GM18508 (cell line): ENCODE measurements at regions not wholly inside any gene's neighbourhood (a gene's known extent, or its start where the extent isn't known, plus 50 kb on each side); places are given as distances from the start of the nearest gene placed in this dataset.
"Not testable (repeated sequence)": the region's sequence is repeated elsewhere in the genome, so short reads cannot be mapped to it uniquely, and the experiment has no call there.

Source experiments
- ATAC-seq: cut with Tn5 transposase; IDR thresholded peaks from one replicate; pipeline ENCODE4 v1.9.1; 2021; ENCODE audit warnings: moderate number of reproducible peaks; ENCODE audit not compliant: insufficient read depth, unreplicated experiment

GRCh38 chr15:47877836-47878235, 160.5 kb downstream of the SEMA6D start:
- no peak for ATAC-seq

DNA sequence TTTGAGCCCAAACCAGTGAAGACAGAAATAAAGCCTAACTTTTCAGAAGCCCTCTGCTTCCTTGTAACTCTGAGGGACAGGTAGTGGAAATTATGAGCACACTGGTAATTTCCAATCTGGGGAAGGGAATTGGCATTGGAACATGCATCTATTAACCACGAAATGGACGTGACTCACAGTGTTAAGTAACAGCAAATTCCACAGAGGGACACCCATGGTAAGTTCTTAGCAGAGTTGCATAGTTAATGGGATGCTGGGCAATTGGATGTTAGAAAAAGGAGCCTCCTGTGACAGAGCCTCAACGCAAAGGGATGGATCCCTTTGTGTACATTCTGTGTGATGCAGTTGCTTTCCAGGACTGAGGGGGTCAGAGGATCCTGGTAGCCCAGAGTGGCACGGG, 168.6 kb downstream of the SEMA6D start:
- ATAC-seq = no peak

GRCh38 chr15:47887241-47887800, 170.0 kb downstream of the SEMA6D start:
- ATAC-seq = no peak

GRCh38 chr15:47888385-47889100, 171.2 kb downstream of the SEMA6D start:
- ATAC-seq = no peak

GRCh38 chr15:47890397-47891150, 173.3 kb downstream of the SEMA6D start:
- ATAC-seq = no peak

- no peak for ATAC-seq
Measured at GRCh38 chr15:47897525-47897924, 180.2 kb downstream of the SEMA6D start.

DNA sequence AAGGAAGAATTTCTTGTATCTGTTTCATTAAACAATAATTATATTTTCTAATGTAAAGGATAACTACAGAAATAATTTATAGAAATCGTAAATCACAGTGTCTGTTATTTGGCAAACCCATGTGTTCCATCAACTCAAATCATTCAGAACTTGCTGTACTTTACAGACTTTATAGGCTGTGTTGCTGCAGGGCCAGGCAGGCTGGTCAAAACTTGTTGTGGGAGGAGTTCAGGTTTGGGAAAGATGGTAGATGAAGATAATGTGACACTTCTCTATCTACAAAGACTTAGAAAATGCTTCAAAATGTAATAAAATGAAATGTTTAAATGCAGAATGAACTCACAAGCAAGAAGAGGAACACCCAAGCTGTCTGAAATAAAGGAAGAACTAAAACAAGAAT, 183.4 kb downstream of the SEMA6D start:
- ATAC-seq = no peak

DNA sequence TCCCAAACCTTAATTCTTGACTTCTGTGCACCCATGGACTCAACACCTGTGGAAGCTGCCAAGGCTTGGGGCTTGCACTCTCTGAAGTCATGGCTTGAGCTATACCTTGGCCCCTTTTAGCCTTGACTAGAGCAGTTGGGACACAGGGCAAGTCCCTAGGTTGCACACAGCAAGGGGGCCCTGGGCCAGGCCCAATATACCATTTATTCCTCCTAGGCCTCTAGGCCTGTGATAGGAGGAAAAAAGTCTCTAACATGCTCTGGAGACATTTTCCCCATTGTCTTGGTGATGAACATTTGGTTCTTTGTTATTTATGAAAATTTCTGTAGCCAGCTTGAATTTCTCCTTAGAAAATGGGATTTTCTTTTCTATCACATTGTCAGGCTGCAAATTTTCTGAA, 186.1 kb downstream of the SEMA6D start:
- ATAC-seq = no peak

- ATAC-seq = no peak
Measured at GRCh38 chr15:47908486-47908885, 191.2 kb downstream of the SEMA6D start.

DNA sequence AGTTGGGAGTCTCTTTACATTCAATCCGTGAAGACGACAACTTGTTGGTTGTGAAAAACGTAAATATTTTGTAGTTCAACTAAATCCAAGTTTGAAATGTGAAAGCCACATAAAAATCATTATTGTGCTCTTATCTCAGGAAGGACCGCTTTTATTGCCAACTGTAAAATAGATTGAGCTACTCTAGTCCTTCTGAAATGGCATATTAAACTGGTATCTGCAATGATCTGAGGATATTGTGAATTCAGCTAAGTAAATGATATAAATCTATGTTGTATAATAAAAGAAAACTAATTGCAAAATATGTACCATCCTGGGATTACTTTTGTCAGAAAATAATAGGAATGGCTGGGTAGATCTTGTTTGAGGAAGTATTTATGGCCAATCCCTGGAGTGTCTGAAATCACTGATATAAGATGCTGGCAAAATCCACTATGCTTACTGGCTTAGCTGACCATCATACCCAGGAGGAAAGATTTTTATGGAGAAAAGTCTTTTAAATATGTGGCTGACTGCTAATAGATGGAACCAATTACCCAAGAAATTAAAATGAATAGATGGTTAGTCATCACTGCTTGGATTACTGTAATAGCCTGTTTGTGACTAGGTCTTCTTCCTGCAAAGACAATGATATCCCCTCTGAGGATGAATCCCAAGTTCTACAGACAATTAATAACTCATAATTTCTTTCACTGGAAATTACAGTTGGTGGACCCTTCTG, 191.8 kb downstream of the SEMA6D start:
- ATAC-seq = no peak

DNA sequence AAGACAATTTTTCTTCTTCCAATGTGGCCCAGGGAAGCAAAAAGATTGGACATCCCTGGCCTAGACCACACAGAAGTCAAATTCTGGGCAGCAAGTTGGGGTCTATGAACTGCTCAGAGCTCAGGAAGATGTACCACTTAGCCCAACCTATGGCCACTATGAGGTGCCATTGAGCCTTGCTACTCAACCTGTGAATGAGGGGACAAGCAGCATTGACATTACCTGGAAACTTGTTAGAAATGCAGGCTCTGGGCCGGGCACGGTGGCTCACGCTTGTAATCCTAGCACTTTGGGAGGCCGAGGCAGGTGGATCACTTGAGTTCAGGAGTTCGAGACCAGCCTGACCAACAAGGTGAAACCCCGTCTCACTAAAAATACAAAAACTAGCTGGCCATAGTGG, 195.6 kb downstream of the SEMA6D start:
- not testable (repeated sequence) for ATAC-seq

DNA sequence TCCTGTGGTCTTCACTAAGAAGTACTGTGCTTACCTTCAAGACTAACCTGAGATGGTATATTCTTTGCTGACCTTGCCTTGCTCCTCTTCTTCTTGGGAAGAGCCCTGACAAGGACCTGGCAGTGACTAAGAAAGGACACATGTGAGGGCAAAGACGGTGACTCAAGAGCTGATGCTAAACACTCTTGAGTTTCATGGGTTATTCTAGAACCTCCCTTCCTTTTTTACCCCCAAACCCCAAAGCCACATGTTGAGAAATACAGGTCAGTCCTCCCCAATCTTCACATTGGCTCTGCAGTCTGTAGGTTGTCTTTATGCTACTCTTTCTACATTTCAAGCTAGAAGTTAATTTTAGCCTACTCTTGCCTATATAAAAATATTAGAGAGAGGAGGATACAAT, 200.6 kb downstream of the SEMA6D start:
- no peak for ATAC-seq

GRCh38 chr15:47918877-47919276, 201.6 kb downstream of the SEMA6D start:
- ATAC-seq = no peak

DNA sequence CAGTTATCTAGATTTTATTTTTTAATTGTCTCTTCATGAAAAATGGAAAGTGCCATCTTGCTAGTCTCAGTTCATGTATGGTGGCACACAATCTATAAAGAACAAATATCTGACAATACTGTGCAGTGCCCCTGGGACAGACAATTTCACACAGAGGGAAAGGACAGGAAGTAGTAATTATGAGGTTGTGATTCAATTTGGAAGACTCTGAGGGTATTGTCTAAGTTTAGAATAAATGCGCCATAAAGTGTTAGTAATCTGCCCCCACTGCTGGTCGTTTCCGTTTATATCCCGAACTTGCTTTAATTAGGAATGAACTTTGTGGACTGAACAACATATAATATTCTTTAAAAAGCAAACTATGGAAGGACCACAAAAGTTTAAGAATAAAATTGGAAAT, 196.4 kb upstream of the SLC24A5 start:
- ATAC-seq = no peak

DNA sequence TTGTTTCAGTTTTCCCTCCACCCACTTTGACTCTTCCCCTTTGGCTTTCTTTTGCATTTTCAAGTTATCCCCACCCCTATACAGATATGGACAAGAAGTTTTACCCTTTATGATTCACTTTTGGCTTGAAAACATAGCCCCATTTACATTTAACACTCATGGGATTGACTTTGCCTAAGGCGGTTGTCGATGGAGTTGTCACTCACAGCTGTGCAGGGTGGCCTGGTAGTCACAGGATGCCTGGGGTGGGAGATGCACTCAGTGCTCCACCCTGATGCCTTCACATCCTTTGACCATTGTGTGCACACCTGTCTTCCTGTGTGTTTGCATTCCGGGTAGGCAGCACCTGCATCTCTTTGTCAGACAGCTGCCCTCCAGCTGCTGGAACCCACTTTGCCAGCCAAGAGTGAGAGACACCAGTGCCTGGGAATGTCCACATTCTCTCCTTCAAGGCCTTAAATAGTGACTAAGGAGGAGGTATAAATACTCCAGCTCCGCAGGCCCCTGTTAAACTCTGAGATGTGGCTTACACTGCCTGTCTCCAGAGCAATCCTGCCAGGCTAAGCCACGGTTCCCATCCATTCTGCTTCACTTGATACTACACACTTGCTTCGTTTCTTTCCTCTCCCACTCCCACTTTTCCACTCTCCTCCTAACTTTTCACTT, 191.5 kb upstream of the SLC24A5 start:
- no peak for ATAC-seq

- ATAC-seq = no peak
Measured at GRCh38 chr15:47932261-47932660, 188.5 kb upstream of the SLC24A5 start.

DNA sequence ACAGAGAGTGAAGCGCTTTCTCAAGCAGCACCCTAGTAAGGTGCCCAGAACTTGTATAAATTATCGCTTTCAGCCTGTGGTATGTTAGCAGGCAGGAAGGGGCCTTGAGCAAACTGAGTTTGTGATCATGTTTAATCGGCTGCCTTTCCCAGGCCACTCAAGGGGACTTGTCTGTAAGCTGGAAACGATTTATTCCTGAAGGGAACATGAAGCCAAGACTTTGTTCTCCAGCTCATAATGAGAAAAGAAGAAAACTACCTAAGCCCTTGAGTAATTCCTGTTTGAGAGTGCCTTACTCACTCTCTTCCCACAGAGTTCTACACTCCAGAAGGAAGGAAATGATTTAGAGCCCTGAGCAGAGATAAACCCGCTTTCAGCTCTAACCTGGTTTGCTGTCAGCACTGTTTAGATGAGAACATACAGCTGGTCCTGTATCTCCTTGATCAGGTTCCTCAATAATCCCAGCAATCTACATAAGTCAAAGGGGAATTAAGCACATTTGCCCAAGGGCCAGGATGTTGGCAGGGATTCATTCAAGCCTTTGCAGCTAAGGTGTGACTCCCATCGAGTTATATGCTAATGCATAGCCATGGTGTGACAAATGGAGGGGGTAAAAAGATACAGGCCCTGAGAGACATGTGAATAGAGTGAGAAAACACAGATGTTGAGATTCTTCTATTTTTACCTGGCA, 187.7 kb upstream of the SLC24A5 start:
- ATAC-seq = no peak

DNA sequence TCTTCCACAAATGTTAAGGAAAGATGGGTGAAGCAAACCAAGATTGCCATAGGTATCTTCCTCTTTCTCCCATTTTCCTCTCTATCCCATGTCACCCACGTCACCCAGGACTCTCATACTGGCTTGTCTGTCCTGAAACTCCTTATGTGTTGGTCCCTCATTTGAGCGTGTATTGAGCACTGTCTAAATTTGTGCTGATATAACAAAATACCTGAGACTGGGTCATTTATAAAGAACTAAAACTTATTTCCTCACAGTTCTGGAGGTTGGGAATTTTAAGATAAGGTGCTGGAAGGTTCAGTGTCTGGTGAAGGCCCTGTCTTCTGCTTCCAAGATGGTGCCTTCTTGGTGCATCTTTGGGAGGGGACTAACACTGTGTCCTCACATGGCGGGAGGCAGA, 186.9 kb upstream of the SLC24A5 start:
- no peak for ATAC-seq

- no peak for ATAC-seq
Measured at GRCh38 chr15:47934342-47934741, 186.4 kb upstream of the SLC24A5 start.

DNA sequence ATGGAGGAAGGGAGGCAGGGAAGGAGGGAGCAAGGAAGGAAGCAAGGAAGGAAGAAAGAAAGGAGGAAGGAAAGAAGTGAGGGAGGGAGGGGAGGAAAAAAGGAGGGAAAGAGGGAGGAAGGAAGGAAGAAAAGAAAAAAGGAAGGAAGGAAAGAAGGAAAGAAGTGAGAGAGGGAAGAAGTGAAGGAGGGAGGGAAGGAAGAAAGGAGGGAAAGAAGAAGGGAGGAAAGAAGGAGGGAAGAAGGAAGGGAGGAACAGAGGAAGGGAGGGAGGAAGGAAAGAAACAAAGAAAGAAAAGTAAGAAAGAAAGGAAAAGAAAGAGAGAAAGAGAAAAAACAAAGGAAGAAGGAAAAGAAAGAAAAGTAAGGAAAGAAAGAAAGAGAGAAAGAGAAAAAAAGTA, 183.0 kb upstream of the SLC24A5 start:
- no peak for ATAC-seq
